ENCODE measurements at regions not wholly inside any gene's neighbourhood (a gene's known extent, or its start where the extent isn't known, plus 50 kb on each side); places are given as distances from the start of the nearest gene placed in this dataset.

DNA sequence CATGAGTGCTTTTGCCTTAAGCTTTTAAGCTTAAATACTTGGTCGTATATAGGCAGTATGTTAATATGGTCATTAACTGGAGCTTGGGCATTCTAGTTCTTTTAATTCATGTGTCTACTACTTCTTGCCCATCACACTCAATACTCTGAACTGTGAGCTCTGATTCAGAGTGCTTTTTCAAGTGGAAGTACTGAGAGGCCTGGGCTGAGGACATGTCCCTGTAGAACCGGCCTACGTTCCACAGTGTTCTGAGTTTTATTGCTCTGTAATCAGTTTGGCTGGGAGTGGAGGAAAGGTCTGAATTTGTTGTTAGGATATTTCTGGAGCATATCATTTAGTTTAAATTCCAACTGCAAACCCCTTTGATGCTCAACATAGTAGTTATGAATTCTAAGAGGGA, 1744.8 kb upstream of the MIR17HG start:
- TF ChIP-seq CTCF (IDR thresholded peaks at IDR 0.05) (no peak), POLR2AphosphoS5 (IDR thresholded peaks at IDR 0.05) (no peak)

Measured in prostate gland (tissue), 2 donors.